Upper lobe of left lung (tissue), 4 donors: ENCODE measurements at regions not wholly inside any gene's neighbourhood (a gene's known extent, or its start where the extent isn't known, plus 50 kb on each side); places are given as distances from the start of the nearest gene placed in this dataset.

Source experiments
- CTCF ChIP-seq, 6 experiments: fragments of 450-650 bp in 4 of 6; fragments of 200-600 bp in 2 of 6; sonication (generic) in 2 of 6; IDR thresholded peaks; one replicate each; pipeline ENCODE4 v1.5.1; 2016 to 2019; ENCODE audit warnings: antibody characterized with exemption in 6 of 6
- POLR2A ChIP-seq, 4 donors: fragments of 450-650 bp; IDR thresholded peaks; one replicate each; pipeline ENCODE4 v1.5.1; 2016 to 2017; ENCODE audit warnings: antibody characterized with exemption in 4 of 4, mild to moderate bottlenecking in 2 of 4
- POLR2AphosphoS5 ChIP-seq, 2 donors: sonication (generic); formaldehyde crosslinking; IDR thresholded peaks; one replicate each; pipeline ENCODE4 v1.5.1; 2017; ENCODE audit warnings: antibody characterized with exemption in 2 of 2

- TF ChIP-seq CTCF (IDR thresholded peaks at IDR 0.05) (no peak), POLR2A (IDR thresholded peaks at IDR 0.05) (no peak), POLR2AphosphoS5 (IDR thresholded peaks at IDR 0.05) (no peak)
Measured at GRCh38 chr4:179398414-179398813, 1956.2 kb upstream of the AGA start.
